CD14-positive monocyte (primary cell): ENCODE measurements at regions not wholly inside any gene's neighbourhood (a gene's known extent, or its start where the extent isn't known, plus 50 kb on each side); places are given as distances from the start of the nearest gene placed in this dataset.

ENCODE experiments used
- DNase-seq, 3 donors: peaks; one replicate each; pipeline ENCODE4 v3.0.0-alpha.2; 2011 to 2022
- H2AFZ ChIP-seq: 2 replicates; pipeline ENCODE4 v1.6.0; 2012; ENCODE audit warnings: mild to moderate bottlenecking, low read depth, low read length, inconsistent platforms; ENCODE audit not compliant: insufficient read depth, poor library complexity, severe bottlenecking
- H3K27ac ChIP-seq, 2 donors: 1 replicate in 1 of 2; 2 replicates in 1 of 2; pipeline ENCODE4 v1.5.1; 2012 to 2013; ENCODE audit warnings: low read length in 2 of 2, control low read depth in 1 of 2, inconsistent platforms in 1 of 2, low read depth in 1 of 2, mild to moderate bottlenecking in 1 of 2
- H3K27me3 ChIP-seq, 2 donors: one replicate each; pipeline versions ENCODE4 v1.6.0 to v1.6.1; 2011 to 2013; ENCODE audit warnings: low read length in 2 of 2; ENCODE audit not compliant: control insufficient read depth in 2 of 2, insufficient read depth in 2 of 2
- H3K36me3 ChIP-seq, 2 donors: replicated peaks in 1 of 2; 1 replicate in 1 of 2; 2 replicates in 1 of 2; pipeline versions ENCODE4 v1.5.1 to v1.6.1; 2012 to 2013; ENCODE audit warnings: low read length in 2 of 2, control low read depth in 1 of 2, inconsistent platforms in 1 of 2, mild to moderate bottlenecking in 1 of 2; ENCODE audit not compliant: insufficient read depth in 2 of 2, control insufficient read depth in 1 of 2
- H3K4me1 ChIP-seq, 2 donors: 1 replicate in 1 of 2; 2 replicates in 1 of 2; pipeline versions ENCODE4 v1.5.1 to v1.6.1; 2012 to 2013; ENCODE audit warnings: low read length in 2 of 2, control low read depth in 1 of 2, inconsistent platforms in 1 of 2, mild to moderate bottlenecking in 1 of 2, moderate library complexity in 1 of 2; ENCODE audit not compliant: insufficient read depth in 2 of 2, control insufficient read depth in 1 of 2
- H3K4me2 ChIP-seq: replicated peaks from 2 replicates; pipeline ENCODE3; 2012; ENCODE audit warnings: low read length, moderate library complexity, mild to moderate bottlenecking; ENCODE audit not compliant: poor library complexity, severe bottlenecking; ENCODE audit errors: extremely low read depth
- H3K4me3 ChIP-seq, 3 experiments: fragments of 200-600 bp in 1 of 3; sonication (generic) in 1 of 3; replicated peaks in 1 of 3; 1 replicate in 2 of 3; 2 replicates in 1 of 3; pipeline ENCODE4 v1.5.1; 2011 to 2013; ENCODE audit warnings: low read length in 3 of 3, mild to moderate bottlenecking in 3 of 3, control low read depth in 2 of 3, low read depth in 2 of 3, inconsistent platforms in 1 of 3, moderate library complexity in 1 of 3
- H3K79me2 ChIP-seq: 2 replicates; pipeline ENCODE4 v1.6.0; 2012; ENCODE audit warnings: mild to moderate bottlenecking, control low read depth, inconsistent platforms, low read length, moderate library complexity; ENCODE audit not compliant: insufficient read depth
- H3K9ac ChIP-seq: 2 replicates; pipeline ENCODE4 v1.6.0; 2017; ENCODE audit warnings: low read length, mild to moderate bottlenecking; ENCODE audit not compliant: insufficient read depth, poor library complexity, severe bottlenecking
- H3K9me3 ChIP-seq, 2 donors: replicated peaks in 1 of 2; 1 replicate in 1 of 2; 2 replicates in 1 of 2; pipeline versions ENCODE4 v1.5.1 to v1.6.1; 2012 to 2013; ENCODE audit warnings: low read length in 2 of 2, control low read depth in 1 of 2; ENCODE audit not compliant: control insufficient read depth in 1 of 2, insufficient read depth in 1 of 2
- H4K20me1 ChIP-seq: 2 replicates; pipeline ENCODE4 v1.6.0; 2012; ENCODE audit warnings: mild to moderate bottlenecking, low read length, control low read depth, moderate library complexity; ENCODE audit not compliant: insufficient read depth
- H3K27ac Mint-ChIP-seq, 7 donors: one replicate each; pipeline ENCODE4 v1.8.0; 2020; ENCODE audit warnings: mild to moderate bottlenecking in 7 of 7, mixed read lengths in 7 of 7, moderate library complexity in 6 of 7, inconsistent platforms in 2 of 7
- H3K27me3 Mint-ChIP-seq, 3 donors: one replicate each; pipeline ENCODE4 v1.8.0; 2021 to 2022; ENCODE audit warnings: low read depth in 3 of 3, mild to moderate bottlenecking in 3 of 3, mixed read lengths in 3 of 3, moderate library complexity in 3 of 3, inconsistent platforms in 1 of 3
- H3K36me3 Mint-ChIP-seq, 2 donors: one replicate each; pipeline ENCODE4 v1.8.0; 2020; ENCODE audit warnings: mixed read lengths in 2 of 2, inconsistent platforms in 1 of 2, mild to moderate bottlenecking in 1 of 2
- H3K4me1 Mint-ChIP-seq: one replicate; pipeline ENCODE4 v1.8.0; 2020; ENCODE audit warnings: mild to moderate bottlenecking, mixed read lengths
- H3K4me3 Mint-ChIP-seq, 2 donors: one replicate each; pipeline ENCODE4 v1.8.0; 2020; ENCODE audit warnings: mild to moderate bottlenecking in 2 of 2, mixed read lengths in 2 of 2, moderate library complexity in 1 of 2
- H3K9me3 Mint-ChIP-seq, 7 donors: one replicate each; pipeline ENCODE4 v1.8.0; 2020 to 2022; ENCODE audit warnings: mixed read lengths in 7 of 7, mild to moderate bottlenecking in 6 of 7, moderate library complexity in 6 of 7, inconsistent platforms in 2 of 7
- CTCF ChIP-seq: fragments of 200-600 bp; IDR thresholded peaks from one replicate; pipeline ENCODE4 v1.8.0; 2022; ENCODE audit warnings: antibody characterized with exemption, mild to moderate bottlenecking
- WGBS: methylation state at CpG from one replicate; pipeline ENCODE4 v1.1.5; 2013; ENCODE audit warnings: missing lambda C conversion rate; ENCODE audit not compliant: insufficient coverage; 5-methylcytosine and 5-hydroxymethylcytosine counted together
- intact Hi-C, 2 donors: fragments of 100-400 bp; cut with micrococcal nuclease; formaldehyde crosslinking; loops; one replicate each; pipeline versions ENCODE4 v1.15.0 to v1.15.1; 2023

- 87% methylated on average over 9 of the region's 14 CpGs for WGBS
- DNase-seq: no peak
- Histone ChIP-seq H2AFZ (no peak overlapping the region), H3K4me2 (no peak overlapping the region), H3K79me2 (no peaks in the 10 kb centered on the region), H3K4me1 (no peaks in the 10 kb centered on the region), H3K27me3 (no peaks in the 10 kb centered on the region), H3K9me3 (no peaks in the 10 kb centered on the region), H3K36me3 (no peaks in the 10 kb centered on the region), H3K4me3 (no peak overlapping the region), H3K9ac (no peak overlapping the region), H3K27ac (no peak overlapping the region), H4K20me1 (no peaks in the 10 kb centered on the region)
- Mint-ChIP-seq H3K4me3 (no peak overlapping the region), H3K27me3 (peaks cover 5 to 11% (median 6%) of the 10 kb centered on the region in 3 donors), H3K9me3 (peaks cover 0 to 2% (median 0%) of the 10 kb centered on the region in 7 donors), H3K27ac (no peak overlapping the region), H3K4me1 (peaks cover 2% of the 10 kb centered on the region), H3K36me3 (no peaks in the 10 kb centered on the region)
- intact Hi-C loops: no loop called here
- TF ChIP-seq CTCF: no peak
These were observed 179.6 kb downstream of the CTTN start for GRCh38 chr11:70577948-70578347.

- Histone ChIP-seq H3K27me3 (no peaks in the 10 kb centered on the region), H3K9me3 (no peaks in the 10 kb centered on the region), H3K79me2 (no peaks in the 10 kb centered on the region), H3K27ac (no peak overlapping the region), H3K4me1 (no peaks in the 10 kb centered on the region), H2AFZ (no peak overlapping the region), H3K4me2 (no peak overlapping the region), H4K20me1 (no peaks in the 10 kb centered on the region), H3K9ac (no peak overlapping the region), H3K4me3 (no peak overlapping the region), H3K36me3 (no peaks in the 10 kb centered on the region)
- H3K4me3 Mint-ChIP-seq: no peak overlapping the region
- peaks cover 2% of the 10 kb centered on the region for H3K4me1 Mint-ChIP-seq
- DNase-seq: no peak
- no peaks in the 10 kb centered on the region for H3K36me3 Mint-ChIP-seq
- peaks cover 0 to 2% (median 0%) of the 10 kb centered on the region in 7 donors for H3K9me3 Mint-ChIP-seq
- WGBS: 90% methylated on average over 12 of the region's 14 CpGs
- peaks cover 5 to 11% (median 7%) of the 10 kb centered on the region in 3 donors for H3K27me3 Mint-ChIP-seq
- intact Hi-C loops: no loop called here
- no peak for TF ChIP-seq CTCF
- H3K27ac Mint-ChIP-seq: peak overlapping the region in 1 of 7 donors; percentile 7
These were observed 180.0 kb downstream of the CTTN start for GRCh38 chr11:70578371-70578770.
